GM19397 (cell line): ENCODE measurements at regions not wholly inside any gene's neighbourhood (a gene's known extent, or its start where the extent isn't known, plus 50 kb on each side); places are given as distances from the start of the nearest gene placed in this dataset.
A peak's percentile ranks its signal among the peaks of the same experiment; 100 is the strongest.
"Not testable (repeated sequence)": the region's sequence is repeated elsewhere in the genome, so short reads cannot be mapped to it uniquely, and the experiment has no call there.

ENCODE experiments used
- ATAC-seq: cut with Tn5 transposase; IDR thresholded peaks from one replicate; pipeline ENCODE4 v1.9.1; 2021; ENCODE audit warnings: mild to moderate bottlenecking, moderate library complexity; ENCODE audit not compliant: unreplicated experiment

DNA sequence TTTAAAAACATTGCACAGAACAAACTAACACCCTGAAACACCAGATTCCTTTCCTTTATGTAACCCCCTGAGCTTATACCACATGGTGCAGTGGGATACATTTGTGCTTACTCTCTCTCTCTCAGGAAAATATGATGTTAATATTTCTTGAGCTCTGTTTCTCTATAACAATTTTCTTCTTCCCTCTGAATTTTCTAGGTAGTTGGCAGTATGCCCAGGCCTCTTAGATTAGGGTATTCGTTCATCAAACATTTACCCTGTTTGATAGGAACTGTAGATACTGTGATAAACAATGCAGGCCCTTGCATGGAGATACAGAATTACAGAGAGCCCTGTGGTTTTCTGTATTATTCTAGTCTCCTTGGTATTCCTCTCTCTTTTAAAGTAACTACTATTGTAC is 567.8 kb downstream of the IPMK start:
- ATAC-seq: no peak

- no peak for ATAC-seq
Observed at GRCh38 chr10:57696641-57697040, 571.1 kb downstream of the IPMK start.

DNA sequence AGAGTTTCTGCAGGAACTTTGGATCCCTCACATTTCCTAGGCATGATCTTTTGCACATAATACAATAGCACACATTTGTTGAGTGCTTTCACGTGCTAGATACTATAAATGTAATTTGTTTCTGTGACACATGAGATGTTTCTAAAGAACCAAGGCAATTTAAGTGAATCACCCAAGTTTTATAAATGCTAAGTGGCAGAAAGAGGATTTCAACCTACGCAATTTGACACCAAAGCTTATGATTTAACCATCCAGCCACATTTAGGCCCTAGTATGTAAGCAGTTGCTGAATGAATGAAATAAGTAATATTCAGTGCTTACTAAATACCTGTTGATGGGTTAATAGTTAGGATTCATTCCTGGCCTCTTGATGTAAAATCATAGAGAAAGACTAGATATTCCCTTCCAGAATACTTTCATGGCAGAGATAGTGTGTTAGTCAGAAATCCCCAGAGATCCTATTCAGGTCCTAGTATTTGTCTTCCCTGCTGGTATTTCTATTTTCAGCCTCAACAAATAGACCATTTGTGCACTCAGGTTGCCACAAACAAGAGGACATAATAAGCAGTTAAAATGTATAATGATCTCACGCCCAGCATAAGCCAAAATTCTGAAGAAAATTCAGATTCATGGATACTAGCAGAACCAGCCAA is 572.6 kb downstream of the IPMK start:
- no peak for ATAC-seq

DNA sequence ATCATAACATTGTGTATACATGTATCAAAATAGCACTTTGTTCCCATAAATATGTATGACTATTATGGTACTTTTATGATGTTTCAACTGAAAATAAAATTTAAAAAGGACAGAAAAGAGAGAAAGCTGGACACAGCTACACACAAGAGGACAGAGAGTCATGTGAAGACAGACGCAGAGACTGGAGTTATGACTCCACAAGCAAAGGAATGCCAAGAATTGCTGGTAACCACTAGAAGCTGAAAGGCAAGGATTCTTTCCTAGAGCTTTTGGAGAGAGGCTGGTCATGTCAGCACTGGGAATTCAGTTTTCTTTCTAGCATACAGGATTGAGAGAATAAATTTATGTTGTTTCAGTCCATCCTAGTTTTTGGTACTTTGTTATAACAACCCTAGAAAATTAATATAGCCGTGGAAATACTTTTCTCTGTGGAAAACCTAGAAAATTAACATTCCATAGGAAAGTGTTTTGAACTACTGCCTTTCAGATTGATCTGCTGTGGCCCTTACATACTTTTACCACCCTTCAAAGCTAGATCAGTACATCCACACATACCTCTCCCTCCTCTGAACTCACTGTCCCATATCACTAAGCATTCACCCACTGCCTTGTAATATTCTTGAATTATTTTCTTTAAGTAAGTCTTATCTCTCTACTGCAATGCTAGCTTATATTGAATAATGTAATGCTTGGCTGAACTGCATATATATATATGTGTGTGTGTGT is 575.3 kb downstream of the IPMK start:
- ATAC-seq: no peak

GRCh38 chr10:57689596-57690297 is 577.9 kb downstream of the IPMK start:
- ATAC-seq: no peak

DNA sequence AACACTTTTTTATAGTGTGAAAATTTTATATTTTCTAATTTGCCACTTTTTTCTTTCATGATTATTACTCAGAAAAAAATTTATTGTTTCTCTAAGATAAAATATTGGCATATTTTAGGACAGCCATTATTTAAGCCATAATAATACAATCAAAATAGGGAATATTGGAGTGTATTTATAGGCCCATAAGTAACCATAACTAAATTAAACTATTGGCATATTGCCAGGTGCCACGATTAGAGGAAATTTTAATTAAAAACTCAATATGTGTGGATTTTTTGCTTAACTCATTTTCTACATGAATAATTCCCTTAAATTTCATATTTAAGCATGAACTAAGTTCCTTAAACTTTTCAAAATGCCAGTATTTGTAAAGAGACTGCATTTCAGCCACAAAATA is 587.8 kb downstream of the IPMK start:
- no peak for ATAC-seq

- no peak for ATAC-seq
Observed at GRCh38 chr10:57675125-57675524, 592.6 kb downstream of the IPMK start.

DNA sequence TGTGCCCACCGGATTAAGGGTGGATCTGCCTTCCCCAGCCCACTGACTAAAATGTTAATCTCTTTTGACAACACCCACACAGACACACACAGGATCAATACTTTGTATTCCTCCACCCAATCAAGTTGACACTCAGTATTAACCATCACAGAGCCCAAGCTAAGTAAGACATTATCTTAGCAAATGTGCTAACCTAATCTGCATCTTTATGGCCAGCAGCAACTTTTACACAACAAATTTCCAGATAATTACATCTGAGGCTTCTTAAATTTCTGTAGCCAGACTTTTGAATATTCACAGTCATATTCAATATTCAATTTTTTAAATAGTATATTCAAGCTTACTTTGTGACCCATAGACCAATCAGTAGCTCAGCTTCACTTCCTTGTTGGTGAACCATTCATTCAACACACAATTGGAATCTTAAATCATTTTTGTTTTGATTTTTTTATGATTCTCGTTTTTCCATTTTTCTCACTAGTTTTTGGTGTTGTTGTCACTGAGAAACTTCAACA is 594.2 kb downstream of the IPMK start:
- no peak for ATAC-seq

DNA sequence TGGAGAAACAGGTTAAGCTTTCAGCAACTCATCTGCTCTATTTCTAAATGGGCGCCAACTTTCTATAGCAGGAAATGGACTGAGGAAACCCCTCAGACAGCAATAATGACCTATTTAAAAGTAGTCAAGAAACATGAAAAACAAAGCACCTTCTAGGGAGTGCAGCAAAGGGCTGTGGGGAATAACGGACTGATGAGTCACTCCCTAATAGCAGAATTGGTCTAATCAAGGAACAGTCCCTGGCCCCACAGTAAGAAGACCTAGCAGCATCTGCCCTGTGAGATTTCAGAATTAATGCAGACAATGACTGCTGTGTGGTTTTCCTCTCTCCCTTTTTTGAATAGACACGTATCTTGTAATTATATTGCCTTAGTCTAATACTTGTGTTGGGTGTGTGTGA is 602.9 kb downstream of the IPMK start:
- no peak for ATAC-seq

- ATAC-seq: no peak
Observed at GRCh38 chr10:57663401-57663800, 604.3 kb downstream of the IPMK start.

DNA sequence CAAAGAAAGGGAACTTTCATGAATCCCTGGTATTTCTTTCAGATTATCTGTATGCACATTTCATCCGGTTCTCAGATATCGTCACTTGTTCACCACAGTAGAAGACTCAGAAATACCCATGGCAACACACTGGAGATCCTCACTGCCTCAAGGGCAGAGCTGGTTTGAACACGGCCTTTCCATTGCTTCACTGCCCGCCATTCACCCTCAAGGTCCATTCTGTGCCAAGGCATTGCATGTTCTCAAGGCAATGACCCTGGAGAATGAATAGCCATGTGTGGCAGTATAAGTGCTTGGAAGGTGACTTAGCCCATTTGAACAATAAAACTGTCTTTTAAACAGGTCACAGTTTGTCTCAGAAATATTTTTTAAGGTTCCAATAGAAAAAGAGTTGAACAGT is 606.5 kb downstream of the IPMK start:
- ATAC-seq: no peak

DNA sequence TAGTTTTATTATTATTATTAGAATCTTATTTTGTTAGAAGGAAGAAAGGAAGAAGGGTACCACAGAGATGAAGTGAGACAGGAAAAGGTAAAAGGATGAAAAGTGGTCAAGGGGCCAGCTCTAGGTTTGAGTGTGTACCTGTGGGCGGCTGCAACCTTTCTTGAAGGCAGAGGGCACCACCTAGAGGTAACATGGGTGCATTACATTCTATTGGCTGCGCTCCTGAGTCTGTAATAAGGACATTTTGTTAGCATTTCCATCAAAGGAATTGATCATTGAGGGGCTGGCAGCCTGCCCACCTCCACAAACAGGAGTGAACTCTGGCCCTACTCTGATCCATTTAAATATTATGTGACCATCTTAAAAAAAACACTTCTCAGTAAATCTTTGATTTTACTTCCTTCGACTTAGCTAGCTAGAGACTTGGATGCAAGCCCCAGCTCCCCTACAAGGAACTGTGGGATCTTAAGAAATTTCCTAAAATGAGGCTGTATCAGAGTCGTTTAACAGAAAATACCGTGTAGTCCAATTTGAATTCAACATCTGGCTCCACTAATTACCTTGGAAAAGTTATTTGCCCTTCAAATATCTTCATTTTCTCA is 610.4 kb downstream of the IPMK start:
- peak; percentile 97 for ATAC-seq

DNA sequence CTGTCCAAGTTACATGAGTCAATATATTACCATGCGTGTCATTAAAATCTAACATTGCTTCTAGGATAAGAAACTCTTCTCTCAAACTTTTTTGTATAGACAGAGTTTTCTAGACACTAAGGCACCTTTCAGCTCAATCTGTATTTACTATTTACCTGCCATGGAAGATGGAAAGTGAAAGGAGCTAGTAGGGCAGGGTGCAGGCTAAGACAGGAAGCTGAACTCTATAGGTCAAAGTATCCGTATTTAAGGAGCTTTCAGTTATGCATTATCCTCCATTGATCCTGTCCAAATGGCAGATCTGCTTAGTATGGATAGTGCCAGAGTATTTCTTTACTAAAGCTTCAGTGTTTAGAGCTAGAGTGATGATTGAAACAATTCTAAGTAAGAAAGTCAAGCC is 612.8 kb downstream of the IPMK start:
- no peak for ATAC-seq

GRCh38 chr10:57645108-57645507 is 622.6 kb downstream of the IPMK start:
- ATAC-seq: not testable (repeated sequence)

- ATAC-seq: no peak
Observed at GRCh38 chr10:57638411-57638810, 629.3 kb downstream of the IPMK start.

- no peak for ATAC-seq
Observed at GRCh38 chr10:57628592-57629284, 639.0 kb downstream of the IPMK start.

DNA sequence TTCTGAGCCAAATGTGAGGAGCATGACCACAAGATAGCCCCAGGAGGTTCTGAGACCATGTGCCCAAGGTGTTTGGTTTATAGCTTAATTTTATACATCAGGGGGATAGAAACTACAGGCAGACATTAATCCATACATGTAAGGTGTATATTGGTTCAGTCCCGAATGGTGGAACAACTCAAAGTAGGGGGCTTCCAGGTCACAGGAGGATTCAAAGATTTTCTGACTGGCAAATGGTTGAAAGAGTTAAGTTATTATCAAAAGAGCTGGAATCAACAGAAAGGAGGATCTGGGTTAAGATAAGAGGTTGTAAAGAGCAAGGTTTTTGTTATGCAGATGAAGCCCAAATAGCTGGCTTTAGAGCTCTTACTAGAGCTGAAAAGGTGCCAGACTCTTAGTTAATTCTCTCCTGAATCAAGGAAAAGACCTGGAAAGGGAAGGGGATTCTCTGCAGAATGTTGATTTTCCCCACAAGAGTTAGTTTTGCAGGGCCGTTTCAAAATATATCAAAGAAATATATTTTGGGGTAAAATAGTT is 640.0 kb downstream of the IPMK start:
- ATAC-seq: no peak

DNA sequence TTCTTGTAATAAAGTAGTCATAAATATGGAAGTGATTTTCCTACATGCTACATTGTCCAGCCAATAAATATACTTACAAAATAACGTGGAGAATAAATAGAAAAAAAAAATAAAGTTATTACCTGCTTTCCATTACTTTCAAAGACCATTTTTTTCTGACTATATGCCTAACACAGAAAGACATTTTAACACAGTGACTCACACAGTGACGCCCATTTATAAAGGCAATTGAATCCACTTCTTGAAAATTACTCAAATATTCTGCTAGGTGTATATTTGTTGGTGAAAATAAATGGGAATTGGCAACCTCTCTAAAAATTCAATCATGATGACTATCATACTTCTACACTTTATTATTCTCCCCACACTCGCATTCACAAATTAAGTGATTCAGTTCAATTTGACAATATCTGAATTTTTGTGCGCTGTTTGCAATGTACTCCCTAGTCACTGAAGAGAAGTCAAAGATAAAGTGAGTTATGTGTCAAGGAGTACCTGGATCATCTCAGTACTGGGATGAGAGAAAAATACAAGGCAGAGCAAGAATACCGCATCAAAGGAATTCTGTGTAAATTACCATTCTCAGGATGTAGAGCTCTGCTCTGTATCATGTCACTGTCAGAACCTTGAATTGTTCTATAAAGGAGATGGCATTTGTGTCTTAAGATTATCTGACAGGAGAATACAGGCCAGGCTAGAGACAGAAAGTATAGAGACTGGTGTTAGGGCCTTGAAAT is 642.7 kb downstream of the IPMK start:
- ATAC-seq: no peak

GRCh38 chr10:57624066-57624465 is 643.6 kb downstream of the IPMK start:
- no peak for ATAC-seq

GRCh38 chr10:57621466-57621865 is 646.2 kb downstream of the IPMK start:
- ATAC-seq: no peak
